Stimulated activated CD8-positive, alpha-beta memory T cell treated with anti-CD3 and anti-CD28 coated beads, Interleukin-7, amount 100 ng/mL, for 4 hours (primary cell): ENCODE measurements at regions not wholly inside any gene's neighbourhood (a gene's known extent, or its start where the extent isn't known, plus 50 kb on each side); places are given as distances from the start of the nearest gene placed in this dataset.

Experiments
- DNase-seq, 2 donors: peaks; one replicate each; pipeline ENCODE4 v3.0.0-alpha.2; 2020; ENCODE audit warnings: low read depth in 2 of 2

- no peak for DNase-seq
Observed at GRCh38 chr10:128221117-128221516, 94.9 kb upstream of the MKI67 start.

GRCh38 chr10:128221807-128222206 is 95.6 kb upstream of the MKI67 start:
- no peak for DNase-seq

GRCh38 chr10:128222332-128222849 is 96.2 kb upstream of the MKI67 start:
- no peak for DNase-seq

GRCh38 chr10:128230401-128230800 is 104.2 kb upstream of the MKI67 start:
- no peak for DNase-seq

GRCh38 chr10:128233422-128233821 is 107.2 kb upstream of the MKI67 start:
- no peak for DNase-seq

GRCh38 chr10:128237710-128238109 is 111.5 kb upstream of the MKI67 start:
- DNase-seq: no peak

- DNase-seq: no peak
Observed at GRCh38 chr10:128241023-128241422, 114.8 kb upstream of the MKI67 start.

- DNase-seq: no peak
Observed at GRCh38 chr10:128242641-128243040, 116.4 kb upstream of the MKI67 start.

- DNase-seq: no peak
Observed at GRCh38 chr10:128245026-128245425, 118.8 kb upstream of the MKI67 start.

GRCh38 chr10:128247576-128247975 is 121.4 kb upstream of the MKI67 start:
- no peak for DNase-seq

- DNase-seq: no peak
Observed at GRCh38 chr10:128254476-128254875, 128.3 kb upstream of the MKI67 start.

- DNase-seq: no peak
Observed at GRCh38 chr10:128257428-128257827, 131.2 kb upstream of the MKI67 start.

GRCh38 chr10:128258421-128258976 is 132.3 kb upstream of the MKI67 start:
- DNase-seq: no peak

GRCh38 chr10:128263891-128264688 is 137.9 kb upstream of the MKI67 start:
- peak; percentile 13 for DNase-seq

- no peak for DNase-seq
Observed at GRCh38 chr10:128265596-128265995, 139.4 kb upstream of the MKI67 start.

- DNase-seq: no peak
Observed at GRCh38 chr10:128267581-128267980, 141.4 kb upstream of the MKI67 start.

- no peak for DNase-seq
Observed at GRCh38 chr10:128268015-128268722, 141.9 kb upstream of the MKI67 start.

- DNase-seq: no peak
Observed at GRCh38 chr10:128274938-128275337, 148.7 kb upstream of the MKI67 start.

- no peak for DNase-seq
Observed at GRCh38 chr10:128275388-128276177, 149.4 kb upstream of the MKI67 start.

GRCh38 chr10:128277267-128277840 is 151.1 kb upstream of the MKI67 start:
- no peak for DNase-seq

GRCh38 chr10:128278362-128278761 is 152.1 kb upstream of the MKI67 start:
- DNase-seq: no peak

- no peak for DNase-seq
Observed at GRCh38 chr10:128280271-128280670, 154.0 kb upstream of the MKI67 start.
